Gastroesophageal sphincter (tissue), 3 donors: ENCODE measurements at regions not wholly inside any gene's neighbourhood (a gene's known extent, or its start where the extent isn't known, plus 50 kb on each side); places are given as distances from the start of the nearest gene placed in this dataset.

Source experiments
- CTCF ChIP-seq, 4 experiments: fragments of 200-600 bp in 2 of 4; fragments of 450-650 bp in 2 of 4; sonication (generic) in 1 of 4; IDR thresholded peaks; one replicate each; pipeline ENCODE4 v1.5.1; 2017 to 2019; ENCODE audit warnings: antibody characterized with exemption in 4 of 4, mild to moderate bottlenecking in 2 of 4, moderate library complexity in 2 of 4
- EP300 ChIP-seq: sonication (generic); formaldehyde crosslinking; IDR thresholded peaks from one replicate; pipeline ENCODE4 v1.6.1; 2017; ENCODE audit warnings: antibody characterized with exemption, mild to moderate bottlenecking
- POLR2A ChIP-seq, 2 donors: fragments of 450-650 bp; IDR thresholded peaks; one replicate each; pipeline ENCODE4 v1.6.1; 2017; ENCODE audit warnings: antibody characterized with exemption in 2 of 2, mild to moderate bottlenecking in 2 of 2, moderate library complexity in 1 of 2
- POLR2AphosphoS5 ChIP-seq: sonication (generic); formaldehyde crosslinking; IDR thresholded peaks from one replicate; pipeline ENCODE4 v1.6.1; 2017; ENCODE audit warnings: antibody characterized with exemption

- no peak for TF ChIP-seq POLR2A (IDR thresholded peaks at IDR 0.05)
- no peak for TF ChIP-seq CTCF (IDR thresholded peaks at IDR 0.05)
- no peak for TF ChIP-seq EP300
- no peak for TF ChIP-seq POLR2AphosphoS5
Observed at GRCh38 chr5:23445573-23445972, 61.8 kb upstream of the PRDM9 start.
